Fibroblast of pulmonary artery (primary cell): ENCODE measurements at regions not wholly inside any gene's neighbourhood (a gene's known extent, or its start where the extent isn't known, plus 50 kb on each side); places are given as distances from the start of the nearest gene placed in this dataset.

Experiments
- DNase-seq: peaks from one replicate; pipeline ENCODE4 v3.0.0-alpha.2; 2010; ENCODE audit warnings: low read depth
- H3K4me3 ChIP-seq: replicated peaks from 2 replicates; pipeline ENCODE4 v1.5.1; 2011; ENCODE audit warnings: low read depth, mild to moderate bottlenecking, control low read depth, low read length, moderate library complexity
- CTCF ChIP-seq: IDR thresholded peaks from 2 replicates; pipeline ENCODE4 v1.5.1; 2011; ENCODE audit warnings: mild to moderate bottlenecking, control low read depth, low read length, inconsistent platforms; ENCODE audit errors: missing control alignments

- no peak for TF ChIP-seq CTCF
- no peak overlapping the region for H3K4me3 ChIP-seq
- no peak for DNase-seq
These were observed 101.6 kb upstream of the TOP3B start for GRCh38 chr22:22084089-22084711.

GRCh38 chr22:22082960-22083359 lies 100.4 kb upstream of the TOP3B start:
- DNase-seq: no peak
- TF ChIP-seq CTCF: no peak
- H3K4me3 ChIP-seq: no peak overlapping the region

DNA sequence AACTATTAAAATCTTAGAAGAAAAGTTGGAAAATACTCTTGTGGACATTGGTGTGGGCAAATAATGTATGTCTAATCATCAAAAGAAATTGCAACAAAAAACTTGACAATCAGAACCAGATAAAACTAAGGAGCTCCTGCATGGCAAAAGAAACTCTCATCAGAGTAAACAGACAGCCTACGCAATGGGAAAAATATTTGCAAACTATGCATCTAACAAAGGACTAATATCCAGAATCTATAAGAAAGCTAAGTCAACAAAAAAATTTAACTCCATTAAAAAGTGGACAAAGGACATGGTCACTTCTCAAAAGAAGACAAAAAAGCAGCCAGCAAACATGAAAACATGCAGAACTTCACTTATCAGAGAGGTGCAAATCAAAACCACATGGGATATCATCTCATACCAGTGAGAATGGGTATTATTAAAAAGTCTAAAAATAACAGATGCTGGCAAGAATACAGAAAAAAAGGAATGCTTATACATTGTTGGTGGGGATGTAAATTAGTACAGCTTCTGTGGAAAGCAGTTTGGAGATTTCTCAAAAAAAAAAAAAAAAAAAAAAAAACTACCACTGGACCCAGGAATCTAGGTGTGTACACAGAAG lies 99.7 kb upstream of the TOP3B start:
- DNase-seq: no peak
- no peak overlapping the region for H3K4me3 ChIP-seq
- TF ChIP-seq CTCF: no peak

GRCh38 chr22:22080270-22080669 lies 97.7 kb upstream of the TOP3B start:
- no peak overlapping the region for H3K4me3 ChIP-seq
- TF ChIP-seq CTCF: no peak
- no peak for DNase-seq

- no peak overlapping the region for H3K4me3 ChIP-seq
- no peak for DNase-seq
- no peak for TF ChIP-seq CTCF
These were observed 97.0 kb upstream of the TOP3B start for GRCh38 chr22:22079404-22080148.

DNA sequence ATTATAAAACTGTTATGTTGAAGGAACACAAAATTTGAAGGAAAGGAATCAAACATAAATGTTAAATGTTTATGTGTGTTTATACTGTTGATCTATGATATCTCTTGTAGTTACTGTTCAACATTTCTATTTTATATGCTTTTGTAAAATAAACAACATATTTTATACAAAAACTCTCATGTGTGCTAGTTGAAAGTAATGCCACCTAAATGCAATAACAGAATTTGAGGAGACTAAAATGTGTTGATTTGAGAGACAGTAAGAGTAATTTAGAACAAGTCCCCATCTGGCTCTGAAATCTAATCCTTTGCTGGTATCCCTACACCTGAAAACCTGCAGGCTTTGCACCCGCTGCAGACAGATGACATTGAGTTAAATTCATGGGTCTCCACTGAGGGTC lies 95.7 kb upstream of the TOP3B start:
- DNase-seq: no peak
- TF ChIP-seq CTCF: no peak
- no peak overlapping the region for H3K4me3 ChIP-seq
